Mucosa of descending colon (tissue), 3 donors: ENCODE measurements at regions not wholly inside any gene's neighbourhood (a gene's known extent, or its start where the extent isn't known, plus 50 kb on each side); places are given as distances from the start of the nearest gene placed in this dataset.

Experiments
- ATAC-seq: fragments of 200-7000 bp; cut with Tn5 transposase; one replicate; pipeline ENCODE4 v1.9.1; 2020; ENCODE audit warnings: mild to moderate bottlenecking, moderate library complexity
- DNase-seq, 3 donors: peaks; one replicate each; pipeline ENCODE4 v3.0.0-alpha.2; 2020
- H3K36me3 ChIP-seq: fragments of 200-600 bp; one replicate; pipeline ENCODE4 v1.8.0; 2021; ENCODE audit warnings: low read depth, mild to moderate bottlenecking
- H3K4me1 ChIP-seq: fragments of 200-600 bp; one replicate; pipeline ENCODE4 v1.8.0; 2021; ENCODE audit warnings: low read depth, mild to moderate bottlenecking
- H3K4me3 ChIP-seq: fragments of 200-600 bp; one replicate; pipeline ENCODE4 v1.8.0; 2021; ENCODE audit warnings: mild to moderate bottlenecking
- H3K9me3 ChIP-seq: fragments of 200-600 bp; one replicate; pipeline ENCODE4 v1.8.0; 2021; ENCODE audit warnings: mild to moderate bottlenecking
- CTCF ChIP-seq: fragments of 200-600 bp; IDR thresholded peaks from one replicate; pipeline ENCODE4 v1.8.0; 2022; ENCODE audit warnings: antibody characterized with exemption, mild to moderate bottlenecking
- intact Hi-C, 2 donors: fragments of 100-400 bp; cut with DNase I in 1 of 2; cut with micrococcal nuclease in 1 of 2; formaldehyde crosslinking; loops; one replicate each; pipeline versions ENCODE4 v1.11.0 to v1.11.1; 2022; cut with DNase I, micrococcal nuclease
- donor health status: DM: no; HTN: no; CAD: no; lungs with moderate emphysema.
- donor health status: DM: no; HTN: no; CAD: no.
- donor health status: DM: no; HTN: yes; CAD: no.

- Histone ChIP-seq H3K9me3 (no peaks in the 10 kb centered on the region), H3K4me1 (no peaks in the 10 kb centered on the region), H3K36me3 (no peaks in the 10 kb centered on the region), H3K4me3 (no peak overlapping the region)
- DNase-seq = no peak
- intact Hi-C loops = no loop called here
- no peak for ATAC-seq
- TF ChIP-seq CTCF = no peak
Measured at GRCh38 chr4:20391198-20391597, 139.5 kb downstream of the SLIT2 start.

- intact Hi-C loops = no loop called here
- H3K36me3 ChIP-seq = no peaks in the 10 kb centered on the region
- TF ChIP-seq CTCF = no peak
- no peaks in the 10 kb centered on the region for H3K9me3 ChIP-seq
- H3K4me1 ChIP-seq = no peaks in the 10 kb centered on the region
- DNase-seq (no peak), ATAC-seq (no peak)
- no peak overlapping the region for H3K4me3 ChIP-seq
Measured at GRCh38 chr4:20391912-20392311, 140.2 kb downstream of the SLIT2 start.

- Histone ChIP-seq H3K4me3 (no peak overlapping the region), H3K9me3 (no peaks in the 10 kb centered on the region), H3K4me1 (no peaks in the 10 kb centered on the region), H3K36me3 (no peaks in the 10 kb centered on the region)
- no peak for TF ChIP-seq CTCF
- intact Hi-C loops = no loop called here
- no peak for DNase-seq
- no peak for ATAC-seq
Measured at GRCh38 chr4:20393486-20394100, 141.9 kb downstream of the SLIT2 start.

GRCh38 chr4:20394512-20394911 is 142.8 kb downstream of the SLIT2 start:
- Histone ChIP-seq H3K4me1 (no peaks in the 10 kb centered on the region), H3K36me3 (no peaks in the 10 kb centered on the region), H3K4me3 (no peak overlapping the region), H3K9me3 (no peaks in the 10 kb centered on the region)
- DNase-seq (no peak), ATAC-seq (no peak)
- intact Hi-C loops = no loop called here
- no peak for TF ChIP-seq CTCF

- Histone ChIP-seq H3K9me3 (no peaks in the 10 kb centered on the region), H3K4me1 (no peaks in the 10 kb centered on the region), H3K36me3 (no peaks in the 10 kb centered on the region), H3K4me3 (no peak overlapping the region)
- ATAC-seq = peak; percentile 49
- intact Hi-C loops = no loop called here
- DNase-seq = peak in 2 of 3 donors; percentile 30 to 64
- peak; percentile 11 for TF ChIP-seq CTCF
Measured at GRCh38 chr4:20395160-20395773, 143.6 kb downstream of the SLIT2 start.

GRCh38 chr4:20403290-20403689 is 151.6 kb downstream of the SLIT2 start:
- no peaks in the 10 kb centered on the region for H3K4me1 ChIP-seq
- H3K4me3 ChIP-seq = no peak overlapping the region
- DNase-seq (no peak), ATAC-seq (no peak)
- H3K36me3 ChIP-seq = no peaks in the 10 kb centered on the region
- H3K9me3 ChIP-seq = no peaks in the 10 kb centered on the region
- intact Hi-C loops = no loop called here
- TF ChIP-seq CTCF = no peak
